Medulla oblongata (tissue), 1 donor: ENCODE measurements at regions not wholly inside any gene's neighbourhood (a gene's known extent, or its start where the extent isn't known, plus 50 kb on each side); places are given as distances from the start of the nearest gene placed in this dataset.

Experiments used
- DNase-seq: peaks from one replicate; pipeline ENCODE4 v3.0.0-alpha.2; 2015; ENCODE audit errors: extremely low spot score

DNA sequence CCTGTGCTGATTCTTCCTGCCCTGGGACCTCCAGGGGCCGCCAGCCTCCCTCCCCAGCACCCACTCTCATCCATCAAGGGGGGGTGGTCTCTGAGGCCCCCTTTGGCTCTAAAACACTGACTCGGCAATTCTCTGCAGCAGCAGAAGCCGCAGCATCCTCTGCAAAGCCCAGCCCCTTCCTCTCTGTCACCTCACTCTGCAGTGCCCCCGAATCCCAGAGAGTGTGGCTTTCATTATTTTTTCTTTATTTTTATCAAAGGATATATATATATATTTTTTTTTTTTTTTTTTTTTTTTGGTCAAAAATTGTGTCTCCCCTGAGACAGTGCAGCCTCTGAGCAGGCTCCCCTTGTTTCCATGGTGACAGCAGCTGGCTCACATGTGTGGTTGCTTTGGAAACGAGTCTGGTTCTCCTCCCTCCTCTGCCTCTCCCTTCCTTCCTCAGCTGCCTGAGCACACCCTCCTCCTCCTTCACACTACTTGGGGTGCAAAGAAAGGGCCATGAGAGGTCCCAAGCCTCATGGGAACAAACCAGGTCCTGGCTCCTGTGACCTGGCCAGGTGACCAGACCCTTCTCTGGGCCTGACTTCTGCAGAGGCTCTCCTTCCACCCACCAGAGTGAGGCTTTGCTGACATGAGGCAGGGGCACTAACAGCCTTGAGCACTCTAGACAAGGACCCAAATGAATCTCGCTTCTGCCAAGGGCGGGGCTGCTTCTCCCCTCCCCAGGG lies 100.5 kb downstream of the LRRC74A start:
- DNase-seq = peak; percentile 33

DNA sequence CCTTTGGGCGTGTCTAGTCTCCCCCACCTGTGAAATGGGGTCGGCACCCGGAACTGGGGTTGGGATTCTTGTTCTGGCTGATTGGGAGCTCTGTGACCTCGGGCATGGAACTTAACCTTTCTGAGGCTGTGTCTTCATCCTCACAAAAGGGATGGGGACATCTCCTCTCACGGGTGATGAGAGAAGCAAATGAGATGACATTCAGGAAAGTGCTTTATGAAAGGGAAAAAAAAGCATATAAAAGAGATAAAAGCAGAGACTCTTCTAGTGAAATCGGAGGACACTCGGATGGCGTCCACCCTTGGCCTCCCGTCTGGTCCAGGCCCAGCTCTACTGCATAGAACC lies 98.9 kb downstream of the LRRC74A start:
- no peak for DNase-seq

DNA sequence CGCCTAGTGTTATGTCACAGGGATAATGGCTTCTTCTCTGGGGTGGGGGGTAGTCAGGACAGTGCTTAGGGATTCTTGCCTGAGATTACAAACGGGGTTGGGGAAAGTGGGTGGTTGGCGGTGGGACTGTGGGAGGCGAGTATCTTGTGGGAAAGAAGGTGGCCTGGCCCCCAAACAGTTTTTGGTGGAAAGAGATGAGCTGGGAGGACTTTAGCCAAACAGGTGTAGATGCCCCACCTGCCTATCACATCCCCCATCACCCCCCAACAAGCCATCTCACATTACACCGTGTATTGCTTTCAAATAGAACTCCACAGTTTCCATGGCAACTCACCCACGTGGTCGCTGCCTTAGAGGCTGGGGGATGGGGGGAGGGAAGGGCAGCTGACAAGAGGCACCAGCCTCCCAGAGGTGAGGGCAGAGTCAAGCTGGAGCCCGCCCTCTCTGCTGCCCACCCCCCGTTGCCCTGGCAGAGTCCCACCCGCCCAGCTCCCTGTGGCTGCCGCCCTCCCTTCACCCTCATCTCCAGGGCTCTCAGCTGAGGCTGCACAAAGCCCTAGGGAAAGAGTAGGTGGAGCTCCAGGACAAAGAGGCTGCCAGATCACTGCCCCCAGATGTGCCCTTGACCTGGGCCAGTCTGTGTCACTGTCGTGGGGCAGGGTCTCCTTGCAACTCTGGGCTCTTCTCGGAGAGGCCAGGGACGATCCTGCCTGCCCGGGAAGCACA lies 98.3 kb downstream of the LRRC74A start:
- DNase-seq = peak; percentile 61

DNA sequence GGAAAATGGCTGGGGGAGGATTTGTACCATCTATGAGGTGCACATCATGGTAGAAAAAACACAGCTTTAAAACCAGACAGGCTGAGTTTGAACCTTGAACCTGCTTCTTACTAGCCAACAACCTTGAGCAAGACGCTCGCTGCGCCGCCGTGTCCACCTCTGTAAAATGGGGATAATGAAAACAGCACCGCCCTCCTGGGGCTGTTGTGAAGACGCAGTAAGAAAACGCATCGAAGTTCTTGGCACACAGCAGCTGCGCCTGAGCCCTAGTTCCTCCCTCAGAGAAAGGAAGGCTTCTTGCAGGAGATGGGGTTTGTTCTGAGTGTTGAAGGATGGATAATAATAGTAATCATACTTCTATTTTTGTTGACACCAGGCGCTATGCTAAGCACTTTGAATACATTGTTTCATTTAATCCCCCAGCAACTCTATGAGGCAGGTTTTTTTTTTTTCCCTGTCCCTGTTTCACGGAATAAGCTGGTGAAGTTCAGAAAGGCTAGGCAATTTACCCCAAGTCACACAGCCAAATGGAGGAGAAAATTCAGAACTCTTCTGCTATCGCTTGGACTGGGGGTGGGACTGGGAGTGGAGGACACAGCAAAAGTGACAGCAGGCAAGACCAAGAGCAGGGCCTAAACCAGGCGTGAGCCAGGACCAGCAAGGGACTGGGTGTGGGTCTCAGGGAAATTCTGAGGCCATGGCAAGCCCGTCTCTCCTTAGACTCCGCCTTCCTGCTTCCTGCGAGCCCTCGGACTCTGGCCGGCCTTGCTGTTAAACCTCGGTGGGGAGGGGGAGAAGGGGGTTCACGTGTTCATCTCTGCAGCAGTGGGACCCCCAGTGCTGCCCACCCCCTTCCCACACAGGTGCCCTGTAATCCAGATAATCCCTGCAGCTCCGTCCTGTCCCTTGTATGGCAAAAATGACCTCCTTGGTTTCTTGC lies 97.5 kb downstream of the LRRC74A start:
- no peak for DNase-seq

DNA sequence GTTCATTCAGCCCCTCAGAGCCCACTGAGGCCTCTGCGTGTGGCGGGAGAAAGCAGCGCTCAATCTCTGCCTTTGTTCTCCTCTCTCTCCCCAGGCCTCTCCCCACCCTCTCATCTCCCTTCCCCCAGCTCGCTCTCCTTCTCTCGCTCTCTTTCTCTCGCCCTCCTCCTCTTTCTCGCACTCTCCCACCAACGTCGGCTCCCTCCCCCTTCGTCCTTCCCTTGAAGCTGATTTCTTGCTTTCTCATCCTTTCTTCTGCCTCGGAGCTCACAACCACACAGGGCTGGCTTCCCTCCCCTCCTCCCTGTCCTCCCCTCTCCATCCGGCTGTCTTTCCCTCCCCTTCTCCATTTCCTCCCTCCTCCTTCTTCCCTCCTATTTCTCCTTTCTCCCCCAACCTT lies 96.4 kb downstream of the LRRC74A start:
- no peak for DNase-seq

DNA sequence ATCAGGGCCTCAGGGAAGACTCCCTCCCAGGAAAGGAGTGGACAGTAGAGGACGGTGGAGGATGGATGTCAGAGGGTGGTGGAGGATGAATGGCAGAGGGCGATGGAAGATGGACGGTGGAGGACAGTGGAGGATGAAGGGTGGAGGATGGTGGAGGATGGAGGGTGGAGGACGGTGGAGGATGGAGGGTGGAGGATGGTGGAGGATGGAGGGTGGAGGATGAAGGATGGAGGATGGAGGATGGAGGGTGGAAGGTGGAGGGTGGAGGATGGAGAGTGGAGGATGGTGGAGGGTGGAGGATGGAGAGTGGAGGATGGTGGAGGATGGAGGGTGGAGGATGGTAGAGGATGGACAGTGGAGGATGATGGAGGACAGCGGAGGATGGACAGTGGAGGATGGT lies 95.9 kb downstream of the LRRC74A start:
- no peak for DNase-seq

DNA sequence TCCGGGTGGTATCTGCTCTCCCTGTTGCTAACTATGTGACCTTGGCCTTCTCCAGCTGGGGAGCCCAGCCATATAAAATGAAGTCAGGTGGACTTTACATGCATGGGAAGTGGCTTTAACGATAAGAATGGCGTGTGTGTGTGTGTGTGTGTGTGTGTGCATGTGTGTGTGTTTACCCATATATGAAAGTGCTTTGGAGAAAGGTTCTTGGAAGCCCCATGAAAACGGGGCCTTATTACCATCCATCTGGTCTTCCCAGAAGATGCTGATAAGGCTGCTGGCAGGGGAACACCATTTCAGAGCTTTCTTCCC lies 94.8 kb downstream of the LRRC74A start:
- DNase-seq = no peak

DNA sequence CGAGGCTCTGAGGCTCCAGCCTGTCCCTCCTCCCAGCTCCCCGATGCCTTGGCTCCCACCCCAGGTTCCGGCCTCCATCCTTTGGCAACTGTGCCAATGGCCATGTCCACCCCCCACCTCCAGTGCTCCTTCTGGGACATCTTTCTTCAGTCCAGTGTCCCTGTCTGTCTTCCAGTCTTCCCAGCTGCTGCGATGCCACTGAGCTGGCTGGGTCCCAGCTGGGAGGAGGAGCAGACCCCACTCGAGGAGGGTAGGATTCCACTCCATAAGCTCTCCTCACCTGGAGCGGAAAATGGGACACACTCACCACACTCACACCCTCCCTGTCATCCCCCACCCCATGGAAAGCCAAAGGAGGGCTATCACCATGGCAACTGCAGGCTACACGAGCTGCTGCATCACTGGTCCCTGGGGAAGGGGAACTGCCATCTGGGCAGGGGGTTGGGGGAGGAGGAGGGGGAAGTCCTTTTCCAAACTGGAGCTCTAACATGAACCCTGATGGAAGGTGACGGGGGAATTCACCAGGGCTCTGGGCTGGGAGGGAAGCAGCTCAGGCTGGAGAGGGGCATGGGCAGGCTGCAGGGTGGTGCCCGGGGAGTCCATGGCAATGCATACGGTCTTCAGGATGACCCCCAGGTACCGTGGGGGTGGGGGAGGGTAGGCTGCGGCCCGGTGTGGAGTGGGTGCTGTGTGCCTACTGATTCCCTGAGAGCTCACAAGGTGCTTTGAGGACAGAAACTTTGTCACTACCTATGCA lies 94.3 kb downstream of the LRRC74A start:
- DNase-seq = no peak

DNA sequence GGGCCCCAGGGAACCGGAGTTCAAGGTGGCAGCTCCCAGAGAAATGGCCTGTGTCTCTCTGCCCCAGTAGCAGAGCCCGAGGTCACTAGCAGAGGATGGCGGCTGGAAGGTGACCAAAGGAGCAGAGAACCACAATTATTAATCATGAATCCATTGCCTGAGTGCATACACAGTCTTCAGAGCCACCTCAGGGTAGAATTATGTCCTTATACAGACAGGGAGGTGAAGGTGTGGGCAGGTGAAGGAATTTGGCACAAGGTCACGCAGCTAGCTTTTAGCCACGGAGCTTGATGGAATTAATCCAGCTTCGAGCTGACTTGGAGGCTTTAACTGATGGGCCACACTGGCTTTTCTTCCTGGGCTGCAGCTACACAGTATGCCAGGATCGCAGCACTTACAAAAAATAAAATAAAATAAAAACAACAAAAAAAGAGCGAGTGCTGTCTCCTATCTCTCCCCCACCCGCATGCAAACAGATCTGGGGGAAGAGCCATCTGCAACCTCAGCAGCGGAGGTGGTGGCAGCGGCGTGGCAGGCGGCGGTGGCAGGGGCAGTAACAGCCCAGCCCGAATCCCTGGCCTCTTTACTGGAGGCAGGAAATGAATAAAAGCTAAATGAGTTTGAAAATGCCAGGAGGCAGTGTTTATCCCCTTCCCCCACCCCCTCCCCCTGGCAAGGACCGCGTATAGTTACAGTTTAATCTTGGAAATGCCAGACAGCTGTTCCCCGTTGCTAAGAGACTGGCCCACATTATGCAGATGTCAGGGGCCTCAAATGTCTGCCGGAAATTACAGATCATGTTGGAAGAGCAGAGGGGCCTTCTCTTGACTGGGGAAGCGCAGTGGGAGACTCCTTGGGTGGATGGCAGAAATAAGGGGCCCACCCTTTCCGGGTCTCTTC lies 93.5 kb downstream of the LRRC74A start:
- no peak for DNase-seq
